Tibial artery (tissue), 4 donors: ENCODE measurements at regions not wholly inside any gene's neighbourhood (a gene's known extent, or its start where the extent isn't known, plus 50 kb on each side); places are given as distances from the start of the nearest gene placed in this dataset.

ENCODE experiments used
- DNase-seq, 2 donors: peaks; one replicate each; pipeline ENCODE4 v3.0.0-alpha.2; 2019
- H3K27ac ChIP-seq, 2 donors: fragments of 200-600 bp; sonication (generic) in 1 of 2; 1 replicate in 1 of 2; 2 replicates in 1 of 2; pipeline ENCODE4 v1.5.1; 2018 to 2019; ENCODE audit warnings: mild to moderate bottlenecking in 1 of 2
- H3K27me3 ChIP-seq, 2 donors: fragments of 200-600 bp; sonication (generic) in 1 of 2; one replicate each; pipeline versions ENCODE4 v1.5.1 to v1.6.0; 2016 to 2019
- H3K36me3 ChIP-seq, 3 donors: fragments of 200-600 bp; sonication (generic) in 2 of 3; one replicate each; pipeline ENCODE4 v1.5.1; 2016 to 2019; ENCODE audit warnings: mild to moderate bottlenecking in 2 of 3
- H3K4me1 ChIP-seq, 4 donors: fragments of 200-600 bp; sonication (generic) in 2 of 4; 1 replicate in 3 of 4; 2 replicates in 1 of 4; pipeline ENCODE4 v1.5.1; 2016 to 2019
- H3K4me3 ChIP-seq, 2 donors: fragments of 200-600 bp; sonication (generic) in 1 of 2; 1 replicate in 1 of 2; 2 replicates in 1 of 2; pipeline ENCODE4 v1.5.1; 2018 to 2019; ENCODE audit warnings: mild to moderate bottlenecking in 2 of 2
- H3K9me3 ChIP-seq, 3 donors: fragments of 200-600 bp; sonication (generic) in 1 of 3; one replicate each; pipeline ENCODE4 v1.5.1; 2016 to 2019
- intact Hi-C: fragments of 100-400 bp; cut with DNase I; formaldehyde crosslinking; loops from one replicate; pipeline ENCODE4 v1.15.0; 2023; ENCODE audit warnings: low total_unique reads
- TF ChIP-seq, protein P1 (sequence below), 2 experiments: fragments of 200-600 bp in 1 of 2; fragments of 450-650 bp in 1 of 2; IDR thresholded peaks; one replicate each; pipeline ENCODE4 v1.5.1; 2017 to 2019; ENCODE audit warnings: antibody characterized with exemption in 2 of 2, mild to moderate bottlenecking in 1 of 2, moderate library complexity in 1 of 2

DNA sequence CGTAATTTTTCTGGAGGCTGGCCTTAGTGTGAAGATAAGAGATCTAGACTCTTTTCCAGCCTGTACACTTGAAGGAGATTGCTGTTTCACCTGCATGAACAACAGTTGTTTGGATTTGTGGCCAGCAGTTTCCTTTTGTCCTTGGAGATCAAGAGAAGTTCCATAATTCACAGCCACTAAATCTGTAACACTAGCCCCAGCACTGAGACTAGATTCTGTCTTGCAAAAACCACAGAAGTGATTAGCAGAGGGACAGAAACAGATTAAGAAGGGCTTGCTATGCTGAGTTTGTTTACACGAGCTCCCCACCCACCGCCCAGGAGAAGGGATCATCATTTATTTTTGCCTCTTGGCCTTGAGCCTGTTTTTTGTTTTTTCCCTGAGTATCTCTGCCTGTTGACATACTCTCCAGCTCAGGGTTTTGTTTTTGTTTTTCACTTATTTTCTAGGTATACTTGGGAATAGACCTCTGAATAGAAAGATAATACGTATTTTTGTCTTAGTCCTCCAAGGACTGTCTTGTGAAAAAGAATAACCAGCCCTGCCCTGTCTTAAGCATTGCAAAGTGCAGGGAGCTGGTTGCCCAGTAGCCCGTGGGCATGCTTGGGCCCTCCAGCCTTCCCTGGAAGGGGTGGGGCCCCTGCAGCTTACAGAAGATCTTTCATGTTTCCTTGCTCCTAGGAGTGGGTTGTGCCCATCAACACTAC, 93.1 kb upstream of the SOX4 start:
- Histone ChIP-seq H3K9me3 (no peaks in the 10 kb centered on the region), H3K4me1 (peaks cover 0 to 14% (median 0%) of the 10 kb centered on the region in 4 donors), H3K36me3 (no peaks in the 10 kb centered on the region), H3K27ac (no peak overlapping the region), H3K27me3 (no peaks in the 10 kb centered on the region), H3K4me3 (no peak overlapping the region)
- DNase-seq: no peak
- intact Hi-C loops: no loop called here
- TF ChIP-seq, protein P1, sequence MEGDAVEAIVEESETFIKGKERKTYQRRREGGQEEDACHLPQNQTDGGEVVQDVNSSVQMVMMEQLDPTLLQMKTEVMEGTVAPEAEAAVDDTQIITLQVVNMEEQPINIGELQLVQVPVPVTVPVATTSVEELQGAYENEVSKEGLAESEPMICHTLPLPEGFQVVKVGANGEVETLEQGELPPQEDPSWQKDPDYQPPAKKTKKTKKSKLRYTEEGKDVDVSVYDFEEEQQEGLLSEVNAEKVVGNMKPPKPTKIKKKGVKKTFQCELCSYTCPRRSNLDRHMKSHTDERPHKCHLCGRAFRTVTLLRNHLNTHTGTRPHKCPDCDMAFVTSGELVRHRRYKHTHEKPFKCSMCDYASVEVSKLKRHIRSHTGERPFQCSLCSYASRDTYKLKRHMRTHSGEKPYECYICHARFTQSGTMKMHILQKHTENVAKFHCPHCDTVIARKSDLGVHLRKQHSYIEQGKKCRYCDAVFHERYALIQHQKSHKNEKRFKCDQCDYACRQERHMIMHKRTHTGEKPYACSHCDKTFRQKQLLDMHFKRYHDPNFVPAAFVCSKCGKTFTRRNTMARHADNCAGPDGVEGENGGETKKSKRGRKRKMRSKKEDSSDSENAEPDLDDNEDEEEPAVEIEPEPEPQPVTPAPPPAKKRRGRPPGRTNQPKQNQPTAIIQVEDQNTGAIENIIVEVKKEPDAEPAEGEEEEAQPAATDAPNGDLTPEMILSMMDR (IDR thresholded peaks at IDR 0.05): no peak

DNA sequence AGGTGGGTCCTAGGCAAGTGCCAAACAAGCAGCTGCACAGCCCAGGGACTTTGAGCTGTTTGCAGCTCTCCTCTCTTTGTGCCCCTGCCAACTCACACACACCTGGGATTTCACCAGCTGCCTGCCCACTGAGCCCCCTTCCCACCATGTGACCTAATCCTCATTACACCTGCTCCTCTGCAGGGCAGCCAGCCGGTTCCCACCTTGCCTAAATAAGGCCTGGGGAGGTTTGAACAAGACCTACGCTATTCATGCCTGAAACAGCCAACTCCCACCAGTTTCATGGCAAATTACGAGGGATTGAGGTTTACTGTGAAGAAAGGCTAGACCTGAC, 92.6 kb upstream of the SOX4 start:
- intact Hi-C loops: no loop called here
- Histone ChIP-seq H3K4me3 (no peak overlapping the region), H3K27ac (no peak overlapping the region), H3K9me3 (no peaks in the 10 kb centered on the region), H3K27me3 (no peaks in the 10 kb centered on the region), H3K36me3 (no peaks in the 10 kb centered on the region), H3K4me1 (peaks cover 0 to 12% (median 0%) of the 10 kb centered on the region in 4 donors)
- DNase-seq: no peak
- TF ChIP-seq, protein P1 (IDR thresholded peaks at IDR 0.05): no peak

DNA sequence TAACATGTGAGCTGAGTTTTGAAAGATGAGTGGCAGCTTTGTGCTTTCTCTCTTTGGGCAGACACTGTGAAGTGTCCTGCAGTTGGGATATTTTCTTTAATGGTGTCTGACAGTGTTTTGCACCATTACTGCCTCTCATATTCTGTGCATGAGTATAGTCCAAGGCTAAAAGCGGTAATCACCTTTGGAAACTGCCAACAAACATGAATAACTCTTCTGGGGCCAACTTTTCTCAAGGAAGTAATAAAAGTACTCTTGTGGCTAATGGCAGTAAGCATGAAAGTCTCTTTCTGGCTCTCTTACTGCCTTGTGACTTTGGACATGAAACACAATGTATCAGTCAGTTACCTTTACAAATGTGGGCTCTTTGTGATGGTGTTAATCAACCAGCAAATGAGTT, 91.7 kb upstream of the SOX4 start:
- intact Hi-C loops: no loop called here
- Histone ChIP-seq H3K27ac (no peak overlapping the region), H3K4me1 (peaks cover 0 to 4% (median 0%) of the 10 kb centered on the region in 4 donors), H3K27me3 (no peaks in the 10 kb centered on the region), H3K9me3 (no peaks in the 10 kb centered on the region), H3K36me3 (no peaks in the 10 kb centered on the region), H3K4me3 (no peak overlapping the region)
- no peak for DNase-seq
- TF ChIP-seq, protein P1 (IDR thresholded peaks at IDR 0.05): no peak

DNA sequence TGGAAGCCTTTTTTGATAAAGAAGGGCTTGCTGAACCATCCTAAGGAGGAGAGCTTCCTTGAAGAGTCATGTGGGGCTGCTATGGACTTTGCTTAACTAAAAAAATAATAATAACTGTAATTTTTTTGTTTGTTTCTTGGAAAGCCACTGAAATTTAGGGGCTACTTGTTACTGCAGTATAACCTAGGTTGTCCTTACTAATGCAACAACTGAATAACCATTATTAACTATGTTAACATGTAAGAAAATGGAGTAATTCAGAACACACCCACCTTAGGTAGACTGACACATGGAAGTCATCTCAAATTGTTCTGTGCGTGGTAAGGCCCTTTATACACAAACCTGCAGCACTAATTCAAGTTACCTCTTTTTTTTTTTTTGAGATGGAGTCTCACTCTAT, 90.9 kb upstream of the SOX4 start:
- intact Hi-C loops: no loop called here
- TF ChIP-seq, protein P1 (IDR thresholded peaks at IDR 0.05): no peak
- Histone ChIP-seq H3K36me3 (no peaks in the 10 kb centered on the region), H3K4me1 (no peaks in the 10 kb centered on the region), H3K27ac (no peak overlapping the region), H3K9me3 (no peaks in the 10 kb centered on the region), H3K27me3 (no peaks in the 10 kb centered on the region), H3K4me3 (no peak overlapping the region)
- no peak for DNase-seq

DNA sequence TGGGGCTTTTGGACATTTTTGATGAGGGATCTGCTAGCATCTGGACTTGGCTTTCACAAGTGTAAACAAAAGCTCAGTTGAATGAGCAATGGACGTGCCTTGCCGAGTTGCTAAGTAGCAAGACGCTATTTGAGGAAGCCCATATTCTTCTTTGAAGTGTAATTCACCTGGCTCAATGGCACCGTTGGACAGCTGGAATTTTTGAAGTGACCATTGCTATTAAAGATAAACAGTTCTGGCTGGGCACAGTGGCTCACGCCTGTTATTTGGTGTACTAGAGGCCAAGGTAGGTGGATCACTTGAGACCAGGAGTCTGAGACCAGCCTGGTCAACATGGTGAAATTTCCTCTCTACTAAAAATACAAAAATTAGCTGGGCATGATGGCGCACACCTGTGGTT, 88.8 kb upstream of the SOX4 start:
- TF ChIP-seq, protein P1 (IDR thresholded peaks at IDR 0.05): no peak
- H3K4me3 ChIP-seq: no peak overlapping the region
- H3K27me3 ChIP-seq: no peaks in the 10 kb centered on the region
- H3K4me1 ChIP-seq: no peaks in the 10 kb centered on the region
- no peak overlapping the region for H3K27ac ChIP-seq
- no peak for DNase-seq
- intact Hi-C loops: no loop called here
- H3K9me3 ChIP-seq: no peaks in the 10 kb centered on the region
- H3K36me3 ChIP-seq: no peaks in the 10 kb centered on the region

DNA sequence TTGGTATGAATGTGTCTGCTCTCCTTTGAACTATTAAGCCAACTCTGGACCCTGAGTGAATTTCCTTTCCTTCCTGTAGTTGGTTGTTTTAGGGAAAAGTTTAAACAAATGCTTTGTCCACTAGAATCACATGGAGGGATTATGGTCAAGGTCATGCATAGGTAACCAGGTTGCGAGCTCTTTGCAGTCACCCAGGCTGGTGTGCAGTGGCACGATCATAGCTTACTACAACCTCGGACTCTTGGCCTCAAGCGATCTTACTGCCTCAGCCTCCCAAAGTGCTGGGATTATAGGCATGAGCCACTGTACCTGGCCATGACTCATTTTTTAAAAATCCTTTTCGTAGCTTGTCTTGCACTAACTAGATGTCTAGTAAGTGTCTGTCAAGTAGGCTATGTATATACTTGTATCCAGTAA, 88.0 kb upstream of the SOX4 start:
- Histone ChIP-seq H3K36me3 (no peaks in the 10 kb centered on the region), H3K9me3 (no peaks in the 10 kb centered on the region), H3K27ac (no peak overlapping the region), H3K4me1 (no peaks in the 10 kb centered on the region), H3K27me3 (no peaks in the 10 kb centered on the region), H3K4me3 (no peak overlapping the region)
- DNase-seq: no peak
- intact Hi-C loops: no loop called here
- TF ChIP-seq, protein P1 (IDR thresholded peaks at IDR 0.05): no peak
